G401 (cell line): ENCODE measurements at regions not wholly inside any gene's neighbourhood (a gene's known extent, or its start where the extent isn't known, plus 50 kb on each side); places are given as distances from the start of the nearest gene placed in this dataset.

Experiments used
- DNase-seq: peaks from one replicate; pipeline ENCODE4 v3.0.0-alpha.2; 2015; ENCODE audit warnings: low spot score
- in situ Hi-C: cut with HindIII; loops from 2 replicates; pipeline ENCODE4 v1.10.0; 2016; ENCODE audit warnings: low sequenced_read_pairs, mixed read lengths

- DNase-seq: no peak
- in situ Hi-C loops: no loop called here
These were observed 50.4 kb upstream of the NEO1 start for GRCh38 chr15:73001840-73002239.

DNA sequence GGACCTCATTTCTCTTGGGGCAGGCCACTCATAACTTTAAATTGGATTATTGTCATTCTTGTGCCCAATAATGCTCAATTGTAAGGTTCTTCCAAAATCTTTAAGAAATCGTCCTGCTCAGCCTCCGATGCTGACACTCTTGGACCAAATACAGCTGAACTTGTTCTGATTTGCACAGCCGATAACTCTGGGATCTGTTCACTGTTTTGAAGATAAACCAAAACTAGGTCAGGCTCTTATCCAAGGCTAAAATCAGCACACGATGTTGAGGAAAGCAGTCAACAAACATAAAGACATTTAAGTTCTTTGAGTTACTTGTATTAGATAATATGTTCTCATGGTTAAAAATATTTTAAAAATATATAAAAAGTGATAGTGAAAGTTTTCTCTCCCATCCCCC, 52.0 kb upstream of the NEO1 start:
- no peak for DNase-seq
- in situ Hi-C loops: no loop called here

- no peak for DNase-seq
- in situ Hi-C loops: no loop called here
These were observed 52.7 kb upstream of the NEO1 start for GRCh38 chr15:72999586-72999985.

- DNase-seq: no peak
- in situ Hi-C loops: no loop called here
These were observed 53.4 kb upstream of the NEO1 start for GRCh38 chr15:72998681-72999466.

- no peak for DNase-seq
- in situ Hi-C loops: no loop called here
These were observed 54.0 kb upstream of the NEO1 start for GRCh38 chr15:72998226-72998625.

GRCh38 chr15:72995849-72996248, 56.4 kb upstream of the NEO1 start:
- in situ Hi-C loops: no loop called here

GRCh38 chr15:72994534-72995177, 57.6 kb upstream of the NEO1 start:
- DNase-seq: peak; percentile 11
- in situ Hi-C loops: no loop called here

More at GRCh38 chr15:72995849-72996248, 56.4 kb upstream of the NEO1 start:
- DNase-seq: no peak

DNA sequence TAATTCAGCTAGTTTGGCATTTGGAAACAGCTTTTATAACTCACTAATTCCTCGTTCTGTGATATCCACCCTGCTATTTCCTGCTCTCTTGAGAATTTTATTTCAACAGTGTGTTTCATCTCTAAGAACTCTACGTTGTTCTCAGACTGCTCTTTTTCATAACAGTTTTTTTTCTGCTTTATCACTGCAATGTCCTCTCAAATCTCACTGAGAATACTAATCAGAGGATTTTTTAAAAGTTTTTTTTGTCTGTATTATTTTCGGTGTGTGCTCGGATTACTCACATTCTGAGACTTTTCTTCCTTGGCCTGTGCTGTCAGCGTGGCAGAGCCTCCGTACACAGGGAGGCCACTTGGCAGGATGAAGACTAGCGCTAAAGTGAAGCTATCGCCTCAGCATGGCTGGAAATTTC, 59.4 kb upstream of the NEO1 start:
- no peak for DNase-seq
- in situ Hi-C loops: no loop called here

GRCh38 chr15:72991026-72991425, 61.2 kb upstream of the NEO1 start:
- in situ Hi-C loops: no loop called here

DNA sequence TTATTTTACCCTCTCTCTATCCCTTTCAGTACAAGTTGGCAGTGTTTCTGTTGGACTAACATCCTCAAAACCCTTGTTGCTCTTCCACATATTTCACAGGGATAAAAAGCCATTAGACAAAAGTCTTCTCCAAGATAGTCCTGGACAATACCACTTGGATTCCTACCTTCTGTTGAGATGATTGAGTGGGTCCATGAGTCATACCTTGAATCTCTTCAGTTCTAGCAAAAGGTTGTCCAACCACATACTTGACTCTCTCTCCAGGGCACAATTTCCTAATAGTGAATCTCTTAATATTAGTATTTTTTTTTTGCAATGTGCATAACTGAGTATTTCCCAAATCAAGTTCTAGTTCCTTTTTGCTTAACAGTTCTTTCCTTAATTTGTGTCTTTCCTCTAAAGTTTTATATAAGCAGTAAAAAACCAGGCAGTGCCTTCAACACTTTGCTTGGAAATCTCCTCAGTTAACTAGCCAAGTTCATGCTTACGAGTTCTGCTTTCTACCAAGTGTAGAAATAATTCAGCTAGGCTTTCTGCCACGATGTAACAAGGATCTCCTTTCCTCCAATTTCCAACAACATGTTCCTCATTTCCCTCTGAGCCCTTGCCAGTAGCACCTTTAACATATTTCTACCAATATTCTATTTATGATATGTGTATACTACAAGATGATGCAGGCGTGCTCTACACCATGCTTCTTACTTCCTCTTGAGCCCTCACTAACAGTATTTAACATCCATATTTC, 68.3 kb upstream of the NEO1 start:
- no peak for DNase-seq
- in situ Hi-C loops: no loop called here

More at GRCh38 chr15:72991026-72991425, 61.2 kb upstream of the NEO1 start:
- no peak for DNase-seq

GRCh38 chr15:72982714-72983113, 69.5 kb upstream of the NEO1 start:
- in situ Hi-C loops: no loop called here
- no peak for DNase-seq

DNA sequence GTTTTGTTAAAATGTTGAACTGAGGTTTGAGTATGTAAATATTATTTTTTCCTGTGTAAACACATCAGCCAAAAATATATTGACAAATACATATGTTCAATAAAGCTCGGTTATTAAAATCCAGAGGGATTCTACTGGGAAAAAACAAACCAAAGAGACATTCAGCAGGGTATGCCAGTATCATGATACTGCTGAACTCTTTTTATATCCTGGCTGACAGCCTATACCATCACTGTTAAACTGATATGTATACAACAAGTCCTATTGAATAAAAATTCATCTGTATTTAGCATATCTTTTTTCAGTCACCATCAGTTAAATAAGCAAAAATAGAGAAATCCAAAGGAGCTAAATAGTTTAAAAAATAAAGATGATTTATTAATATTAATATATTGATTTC, 71.6 kb upstream of the NEO1 start:
- DNase-seq: no peak
- in situ Hi-C loops: no loop called here

DNA sequence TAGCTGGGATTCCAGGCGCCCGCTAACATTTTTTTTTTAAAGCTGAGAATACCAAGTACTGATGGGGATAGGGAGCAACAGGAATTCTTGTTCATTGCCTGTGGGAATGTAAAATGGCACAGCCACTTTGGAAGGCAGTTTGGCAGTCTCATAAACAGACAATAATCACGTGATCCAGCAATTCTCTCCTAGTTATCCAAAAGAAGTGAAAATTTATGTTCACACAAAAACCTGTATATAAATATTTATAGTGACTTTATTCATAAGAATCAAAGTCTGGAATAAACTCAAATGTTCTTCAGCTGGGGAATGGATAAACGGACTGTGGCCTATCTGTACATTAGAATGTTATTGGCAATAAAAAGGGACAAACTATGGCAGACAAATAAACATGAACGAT, 72.5 kb upstream of the NEO1 start:
- DNase-seq: no peak
- in situ Hi-C loops: no loop called here

DNA sequence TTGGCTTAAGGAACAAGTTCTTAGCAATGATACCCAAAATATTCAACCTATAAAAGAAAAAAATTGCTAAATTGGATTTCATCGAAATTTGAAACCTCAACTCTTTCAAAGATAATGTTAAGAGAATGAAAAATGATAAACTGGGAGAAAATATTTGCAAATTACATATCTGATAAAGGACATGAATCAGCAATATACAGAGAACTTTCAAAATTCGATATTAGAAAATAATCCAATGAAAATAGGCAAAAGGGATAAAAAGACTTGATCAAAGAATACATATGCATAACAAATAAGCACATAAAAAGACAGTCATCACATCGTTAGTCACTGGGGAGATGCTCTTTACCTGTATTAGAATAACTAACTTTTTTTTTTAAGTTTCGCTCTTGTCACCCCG, 73.0 kb upstream of the NEO1 start:
- in situ Hi-C loops: no loop called here
- DNase-seq: no peak

DNA sequence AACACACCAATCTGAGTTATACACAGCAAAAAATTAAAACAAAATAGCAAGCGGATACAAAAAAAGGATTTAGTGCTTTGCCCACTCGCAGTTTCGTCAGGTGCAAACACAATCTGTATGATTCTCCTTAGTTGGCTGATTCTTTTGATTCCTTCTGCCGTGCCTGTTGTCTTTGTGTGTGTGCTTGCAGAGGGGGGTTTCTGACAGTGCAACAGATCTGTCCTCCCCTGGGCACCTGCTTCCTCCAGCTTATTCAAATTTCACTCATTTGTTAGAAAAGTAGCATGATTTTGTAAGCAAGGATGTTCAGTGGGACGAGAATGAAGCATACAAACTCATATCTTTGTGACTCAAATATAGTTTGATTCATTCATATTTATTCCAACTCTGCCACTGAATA, 74.0 kb upstream of the NEO1 start:
- DNase-seq: no peak
- in situ Hi-C loops: no loop called here

DNA sequence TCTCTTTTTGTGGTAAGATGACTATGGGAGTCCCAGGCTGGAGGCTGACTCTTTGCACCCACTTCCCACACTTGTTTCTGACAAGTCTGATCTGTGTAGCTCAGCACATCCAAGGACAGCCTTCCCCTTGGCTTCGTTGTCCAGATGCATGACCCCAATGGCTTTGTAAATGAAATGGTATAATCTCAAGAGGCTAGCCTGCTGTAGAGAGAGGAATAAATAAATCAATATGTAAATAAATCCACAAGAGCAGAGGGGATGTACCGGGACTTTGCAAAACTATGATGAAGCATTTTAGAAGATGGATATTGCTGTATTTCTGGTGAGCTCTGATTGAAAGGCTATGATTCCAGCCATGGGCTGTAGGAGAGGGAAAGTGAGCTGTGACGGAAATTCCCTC, 79.9 kb upstream of the NEO1 start:
- DNase-seq: no peak
- in situ Hi-C loops: no loop called here

DNA sequence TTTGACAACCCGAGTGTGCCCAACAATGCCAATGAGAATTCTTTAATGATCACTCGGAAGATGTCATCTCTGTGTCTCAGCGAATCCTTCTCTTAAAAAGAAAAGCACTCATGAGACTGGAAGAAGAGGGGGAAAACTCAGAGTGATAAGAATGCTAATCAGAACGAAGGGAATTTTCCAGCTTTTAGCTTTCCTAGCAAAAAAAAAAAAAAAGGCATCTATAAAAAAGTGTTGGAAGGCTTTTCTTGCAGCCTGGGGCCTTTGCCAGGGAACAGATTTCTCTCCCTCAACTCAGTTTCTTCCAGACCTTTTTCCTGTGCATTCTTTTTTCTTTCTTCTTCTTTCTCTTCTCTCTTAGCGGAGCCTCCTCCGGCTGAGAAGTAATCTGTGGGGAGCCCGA, 80.5 kb upstream of the NEO1 start:
- no peak for DNase-seq
- in situ Hi-C loops: no loop called here

DNA sequence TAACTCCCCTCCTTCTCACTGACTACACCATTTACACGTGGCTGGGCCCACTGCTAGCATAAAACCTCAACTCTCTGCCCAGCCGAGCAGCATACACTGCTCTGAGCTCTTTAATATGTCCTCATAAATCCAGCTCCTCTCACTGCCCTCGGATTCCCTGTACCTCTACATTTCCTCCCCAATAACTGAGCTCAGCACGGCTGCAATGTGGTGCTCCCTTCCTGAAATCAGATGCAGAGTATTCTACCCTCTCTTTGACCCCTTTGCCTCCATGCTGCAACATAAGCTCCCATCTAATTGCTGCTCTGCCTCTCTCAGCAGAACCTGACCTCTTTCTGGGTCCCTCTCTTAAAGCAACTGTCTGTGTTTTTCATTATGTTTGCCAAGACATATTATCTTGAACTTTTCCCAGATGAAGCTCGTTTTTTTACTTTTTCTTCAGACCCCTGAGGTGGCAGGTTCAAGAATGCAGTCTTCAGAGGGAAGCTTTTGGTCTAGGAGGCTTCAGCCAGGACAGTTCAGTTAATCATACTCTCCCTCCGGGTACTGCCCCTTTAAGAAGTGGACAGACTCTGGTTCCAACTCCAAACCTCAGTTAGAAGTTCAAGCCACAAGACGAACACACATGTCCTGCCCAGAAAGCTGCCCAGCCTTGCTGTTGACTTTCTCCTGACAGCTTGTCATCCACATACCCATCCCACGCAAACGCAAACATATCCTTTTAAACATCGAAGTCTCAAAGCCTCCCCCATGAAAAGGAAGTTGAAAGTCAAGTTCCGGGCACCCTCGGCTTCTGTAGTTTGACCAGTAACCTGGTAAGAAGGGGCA, 81.1 kb upstream of the NEO1 start:
- no peak for DNase-seq
- in situ Hi-C loops: no loop called here

DNA sequence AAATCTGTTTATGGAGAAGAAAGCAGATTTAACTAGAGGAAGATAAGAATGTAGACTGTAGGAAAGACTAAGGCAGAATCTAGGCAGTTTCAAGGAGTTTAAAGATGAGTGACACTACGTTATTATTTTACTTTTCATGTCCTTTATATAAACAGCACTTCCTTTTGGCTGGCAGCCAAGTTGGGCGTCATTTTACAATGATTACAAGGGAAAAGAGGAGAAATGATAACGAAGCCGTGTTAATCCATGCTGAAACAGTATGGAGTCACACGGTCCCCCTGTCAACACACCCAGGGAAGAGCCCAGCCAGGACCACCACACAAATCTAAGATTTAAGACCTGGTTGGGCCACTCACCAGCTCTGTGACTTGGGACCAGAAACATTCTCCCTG, 83.7 kb upstream of the NEO1 start:
- no peak for DNase-seq
- in situ Hi-C loops: no loop called here
